Ascending aorta (tissue), 2 donors: ENCODE measurements at regions not wholly inside any gene's neighbourhood (a gene's known extent, or its start where the extent isn't known, plus 50 kb on each side); places are given as distances from the start of the nearest gene placed in this dataset.
"Not testable (repeated sequence)": the region's sequence is repeated elsewhere in the genome, so short reads cannot be mapped to it uniquely, and the experiment has no call there.

ENCODE experiments used
- DNase-seq, 2 donors: peaks; one replicate each; pipeline ENCODE4 v3.0.0-alpha.2; 2019; ENCODE audit warnings: low spot score in 2 of 2
- H3K27ac ChIP-seq, 2 donors: fragments of 200-600 bp; sonication (generic); one replicate each; pipeline ENCODE4 v1.5.1; 2016 to 2017; ENCODE audit warnings: mild to moderate bottlenecking in 1 of 2
- H3K27me3 ChIP-seq: fragments of 200-600 bp; sonication (generic); one replicate; pipeline ENCODE4 v1.5.1; 2017
- H3K36me3 ChIP-seq, 2 donors: fragments of 200-600 bp; sonication (generic); one replicate each; pipeline ENCODE4 v1.5.1; 2016
- H3K4me1 ChIP-seq, 2 donors: fragments of 200-600 bp; sonication (generic); one replicate each; pipeline ENCODE4 v1.5.1; 2016 to 2017; ENCODE audit warnings: mild to moderate bottlenecking in 1 of 2
- H3K4me3 ChIP-seq, 2 donors: fragments of 200-600 bp; sonication (generic); one replicate each; pipeline ENCODE4 v1.5.1; 2016 to 2017; ENCODE audit warnings: mild to moderate bottlenecking in 1 of 2
- H3K9me3 ChIP-seq, 2 donors: fragments of 200-600 bp; sonication (generic); one replicate each; pipeline ENCODE4 v1.5.1; 2016
- CTCF ChIP-seq, 3 experiments: fragments of 200-600 bp in 2 of 3; fragments of 450-650 bp in 1 of 3; sonication (generic) in 2 of 3; IDR thresholded peaks; one replicate each; pipeline ENCODE4 v1.5.1; 2016 to 2019; ENCODE audit warnings: antibody characterized with exemption in 3 of 3, mild to moderate bottlenecking in 1 of 3, moderate library complexity in 1 of 3
- intact Hi-C: fragments of 100-400 bp; cut with DNase I; formaldehyde crosslinking; loops from one replicate; pipeline ENCODE4 v1.15.1; 2023

DNA sequence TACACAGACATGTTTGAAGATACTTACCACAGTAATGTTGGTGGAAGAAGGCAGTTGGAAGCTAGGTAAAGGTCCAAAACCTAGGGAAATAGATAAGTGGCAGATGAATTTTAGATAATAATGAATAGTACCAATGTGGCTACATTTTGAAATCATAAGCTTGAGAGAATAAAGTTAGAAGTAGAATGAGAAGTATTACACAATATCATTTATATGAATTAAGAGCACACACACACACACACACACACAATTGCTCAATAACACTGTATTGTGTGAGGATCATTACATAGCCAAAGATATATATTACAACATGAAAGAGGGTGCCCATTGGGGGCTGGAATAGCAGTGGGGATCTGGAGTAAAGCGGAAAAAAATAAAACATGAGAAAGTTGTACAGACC, 149.0 kb upstream of the EYA4 start:
- no peaks in the 10 kb centered on the region for H3K9me3 ChIP-seq
- H3K4me1 ChIP-seq, result no peaks in the 10 kb centered on the region
- no peak for TF ChIP-seq CTCF (IDR thresholded peaks at IDR 0.05)
- intact Hi-C loops, result no loop called here
- H3K27me3 ChIP-seq, result no peaks in the 10 kb centered on the region
- H3K4me3 ChIP-seq, result no peak overlapping the region
- H3K27ac ChIP-seq, result no peak overlapping the region
- H3K36me3 ChIP-seq, result no peaks in the 10 kb centered on the region
- DNase-seq, result no peak

- DNase-seq, result no peak
- no peak overlapping the region for H3K4me3 ChIP-seq
- intact Hi-C loops, result no loop called here
- no peaks in the 10 kb centered on the region for H3K27me3 ChIP-seq
- TF ChIP-seq CTCF (IDR thresholded peaks at IDR 0.05), result no peak
- H3K4me1 ChIP-seq, result no peaks in the 10 kb centered on the region
- H3K27ac ChIP-seq, result no peak overlapping the region
- H3K9me3 ChIP-seq, result no peaks in the 10 kb centered on the region
- no peaks in the 10 kb centered on the region for H3K36me3 ChIP-seq
These were observed 148.4 kb upstream of the EYA4 start for GRCh38 chr6:133092771-133093170.

GRCh38 chr6:133093211-133093610, 147.9 kb upstream of the EYA4 start:
- H3K9me3 ChIP-seq, H3K4me3 ChIP-seq, H3K27me3 ChIP-seq, H3K27ac ChIP-seq, H3K36me3 ChIP-seq, H3K4me1 ChIP-seq, intact Hi-C loops, DNase-seq: not testable (repeated sequence)

DNA sequence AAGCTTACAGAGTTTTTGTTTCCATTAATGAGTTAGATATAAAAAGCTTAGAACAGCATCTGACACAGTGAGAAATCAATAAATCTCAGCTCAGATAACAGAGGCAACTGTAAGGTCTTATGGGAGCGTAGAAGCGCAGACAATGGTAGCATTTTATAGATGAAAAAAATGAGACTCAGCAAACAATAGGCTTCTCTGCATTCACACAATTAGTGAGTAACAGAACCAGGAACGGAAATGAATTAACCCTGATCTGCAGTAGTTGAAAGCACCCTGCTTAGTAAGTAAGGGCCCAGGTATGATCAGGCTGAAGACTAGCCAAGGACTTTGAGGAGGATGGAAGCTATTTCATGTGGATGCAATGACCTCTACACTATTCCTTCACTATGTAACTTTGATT, 147.2 kb upstream of the EYA4 start:
- no peak for DNase-seq
- H3K27ac ChIP-seq, result no peak overlapping the region
- no peaks in the 10 kb centered on the region for H3K4me1 ChIP-seq
- H3K36me3 ChIP-seq, result no peaks in the 10 kb centered on the region
- intact Hi-C loops, result no loop called here
- no peaks in the 10 kb centered on the region for H3K9me3 ChIP-seq
- no peak for TF ChIP-seq CTCF (IDR thresholded peaks at IDR 0.05)
- H3K27me3 ChIP-seq, result no peaks in the 10 kb centered on the region
- H3K4me3 ChIP-seq, result no peak overlapping the region

DNA sequence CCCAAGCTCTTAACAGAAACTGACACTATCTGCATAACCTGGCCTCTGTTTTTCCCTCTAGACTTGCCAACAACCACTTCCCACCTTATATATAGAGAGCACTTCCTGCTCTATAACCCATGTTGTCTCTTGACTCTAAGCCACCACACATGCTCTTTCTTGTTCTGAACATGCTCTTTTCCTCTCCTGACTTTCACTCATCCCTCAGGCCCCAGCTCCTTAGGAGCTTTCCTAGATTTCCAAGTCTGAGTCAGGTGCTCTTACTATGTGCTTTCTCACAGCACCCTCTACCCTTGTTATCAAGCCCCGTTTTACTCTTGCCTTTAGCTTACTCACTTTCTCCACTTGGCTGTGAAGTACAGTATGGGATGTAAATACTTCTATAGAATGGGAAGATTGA, 143.9 kb upstream of the EYA4 start:
- Histone ChIP-seq H3K36me3 (no peaks in the 10 kb centered on the region), H3K4me3 (no peak overlapping the region), H3K4me1 (no peaks in the 10 kb centered on the region), H3K9me3 (no peaks in the 10 kb centered on the region), H3K27me3 (no peaks in the 10 kb centered on the region), H3K27ac (no peak overlapping the region)
- no peak for TF ChIP-seq CTCF (IDR thresholded peaks at IDR 0.05)
- DNase-seq, result no peak
- intact Hi-C loops, result no loop called here

- Histone ChIP-seq H3K27ac (no peak overlapping the region), H3K4me3 (no peak overlapping the region), H3K36me3 (no peaks in the 10 kb centered on the region), H3K27me3 (no peaks in the 10 kb centered on the region), H3K9me3 (no peaks in the 10 kb centered on the region), H3K4me1 (no peaks in the 10 kb centered on the region)
- TF ChIP-seq CTCF (IDR thresholded peaks at IDR 0.05), result no peak
- DNase-seq, result no peak
- intact Hi-C loops, result no loop called here
These were observed 141.6 kb upstream of the EYA4 start for GRCh38 chr6:133099573-133099972.
